ENCODE measurements at regions not wholly inside any gene's neighbourhood (a gene's known extent, or its start where the extent isn't known, plus 50 kb on each side); places are given as distances from the start of the nearest gene placed in this dataset.
"Not testable (repeated sequence)": the region's sequence is repeated elsewhere in the genome, so short reads cannot be mapped to it uniquely, and the experiment has no call there.

GRCh38 chr9:34793428-34793827 is 83.5 kb upstream of the CCL21 start:
- DNase-seq (ENCODE audit: low read depth): no peak

- DNase-seq (ENCODE audit: low read depth): no peak
These were observed 74.1 kb upstream of the CCL21 start for GRCh38 chr9:34783951-34784487.

- no peak for DNase-seq (ENCODE audit: low read depth)
These were observed 72.4 kb upstream of the CCL21 start for GRCh38 chr9:34782372-34782771.

- no peak for DNase-seq (ENCODE audit: low read depth)
These were observed 67.7 kb upstream of the CCL21 start for GRCh38 chr9:34777666-34778065.

GRCh38 chr9:34773955-34774354 is 64.0 kb upstream of the CCL21 start:
- DNase-seq (ENCODE audit: low read depth): no peak

- DNase-seq (ENCODE audit: low read depth): no peak
These were observed 63.5 kb upstream of the CCL21 start for GRCh38 chr9:34773306-34773910.

- DNase-seq (ENCODE audit: low read depth): no peak
These were observed 61.1 kb upstream of the CCL21 start for GRCh38 chr9:34771007-34771406.

- not testable (repeated sequence) for DNase-seq (ENCODE audit: low read depth)
These were observed 57.2 kb upstream of the CCL21 start for GRCh38 chr9:34767087-34767486.

GRCh38 chr9:34760196-34761040 is 50.5 kb upstream of the CCL21 start:
- not testable (repeated sequence) for DNase-seq (ENCODE audit: low read depth)

All from forelimb muscle (tissue), 1 donor.